GM21447 (cell line): ENCODE measurements at regions not wholly inside any gene's neighbourhood (a gene's known extent, or its start where the extent isn't known, plus 50 kb on each side); places are given as distances from the start of the nearest gene placed in this dataset.
"Not testable (repeated sequence)": the region's sequence is repeated elsewhere in the genome, so short reads cannot be mapped to it uniquely, and the experiment has no call there.

ENCODE experiments used
- ATAC-seq: cut with Tn5 transposase; IDR thresholded peaks from one replicate; pipeline ENCODE4 v1.9.1; 2021; ENCODE audit not compliant: unreplicated experiment

GRCh38 chr12:17695495-17695894 is 394.5 kb downstream of the RERGL start:
- no peak for ATAC-seq

GRCh38 chr12:17691369-17691768 is 398.6 kb downstream of the RERGL start:
- ATAC-seq: no peak

- no peak for ATAC-seq
Observed at GRCh38 chr12:17680220-17680619, 409.8 kb downstream of the RERGL start.

GRCh38 chr12:17666641-17667324 is 423.2 kb downstream of the RERGL start:
- ATAC-seq: no peak

- ATAC-seq: no peak
Observed at GRCh38 chr12:17665839-17666238, 424.2 kb downstream of the RERGL start.

GRCh38 chr12:17661250-17661649 is 428.7 kb downstream of the RERGL start:
- ATAC-seq: no peak

- ATAC-seq: no peak
Observed at GRCh38 chr12:17652436-17652835, 437.6 kb downstream of the RERGL start.

GRCh38 chr12:17642340-17642650 is 447.7 kb downstream of the RERGL start:
- no peak for ATAC-seq

- no peak for ATAC-seq
Observed at GRCh38 chr12:17640615-17641014, 449.4 kb downstream of the RERGL start.

- no peak for ATAC-seq
Observed at GRCh38 chr12:17618831-17619230, 471.2 kb downstream of the RERGL start.

DNA sequence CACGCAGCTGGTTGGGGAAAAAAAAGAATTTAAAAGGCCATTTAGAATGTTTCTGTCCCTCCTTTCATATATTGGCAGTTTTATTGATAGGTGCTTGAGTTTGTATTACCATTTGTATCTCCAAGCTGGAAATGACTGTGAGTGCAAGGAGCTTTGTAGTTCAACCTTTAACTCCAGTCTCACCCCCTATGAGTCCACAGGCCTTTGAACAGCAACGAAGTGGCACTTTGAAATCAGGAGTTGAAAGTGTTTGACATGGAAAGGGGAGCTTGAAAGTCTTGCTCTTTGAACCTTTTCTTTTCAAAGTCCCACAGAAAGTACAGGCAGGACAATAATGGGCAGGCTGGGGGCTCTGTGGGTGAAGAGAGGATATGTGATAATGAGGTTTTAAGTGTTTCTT is 480.3 kb downstream of the RERGL start:
- ATAC-seq: no peak

DNA sequence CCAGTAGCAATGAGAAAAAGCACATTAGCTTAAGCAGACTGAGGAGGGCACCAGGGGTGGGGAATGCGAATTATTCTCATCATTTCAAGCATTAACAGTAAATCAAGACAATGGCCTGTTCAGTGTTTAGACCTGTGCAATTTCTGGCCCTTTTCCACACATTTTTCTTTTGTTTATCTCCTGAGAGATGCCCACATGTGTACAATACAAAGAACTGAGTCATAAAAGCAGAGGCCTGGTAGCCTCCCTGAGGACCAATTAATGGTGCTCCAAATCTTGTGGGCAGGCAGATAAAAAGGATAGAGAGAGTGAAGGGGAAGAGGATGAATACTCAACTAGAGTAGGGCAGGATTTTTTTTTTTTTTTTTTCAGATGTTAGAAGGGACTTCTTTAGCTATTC is 480.8 kb downstream of the RERGL start:
- no peak for ATAC-seq

DNA sequence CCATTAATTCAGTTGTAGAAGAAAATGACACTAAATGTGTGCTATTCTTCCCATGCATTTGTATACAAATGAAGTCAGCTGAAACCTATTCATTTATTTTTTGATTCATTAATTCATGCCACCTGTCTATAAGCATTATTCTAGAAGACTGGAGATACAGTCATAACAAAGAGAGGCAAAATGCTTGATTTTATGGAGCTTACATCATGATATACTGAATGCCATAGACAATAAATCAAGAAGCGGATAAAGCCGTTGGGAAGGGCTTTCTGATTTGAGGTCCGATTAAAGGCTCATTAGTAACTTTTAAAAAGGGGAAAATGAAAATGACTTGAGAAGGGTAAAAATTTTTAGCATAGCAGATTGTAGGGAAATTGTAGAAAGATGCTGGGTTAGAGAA is 494.9 kb downstream of the RERGL start:
- no peak for ATAC-seq

DNA sequence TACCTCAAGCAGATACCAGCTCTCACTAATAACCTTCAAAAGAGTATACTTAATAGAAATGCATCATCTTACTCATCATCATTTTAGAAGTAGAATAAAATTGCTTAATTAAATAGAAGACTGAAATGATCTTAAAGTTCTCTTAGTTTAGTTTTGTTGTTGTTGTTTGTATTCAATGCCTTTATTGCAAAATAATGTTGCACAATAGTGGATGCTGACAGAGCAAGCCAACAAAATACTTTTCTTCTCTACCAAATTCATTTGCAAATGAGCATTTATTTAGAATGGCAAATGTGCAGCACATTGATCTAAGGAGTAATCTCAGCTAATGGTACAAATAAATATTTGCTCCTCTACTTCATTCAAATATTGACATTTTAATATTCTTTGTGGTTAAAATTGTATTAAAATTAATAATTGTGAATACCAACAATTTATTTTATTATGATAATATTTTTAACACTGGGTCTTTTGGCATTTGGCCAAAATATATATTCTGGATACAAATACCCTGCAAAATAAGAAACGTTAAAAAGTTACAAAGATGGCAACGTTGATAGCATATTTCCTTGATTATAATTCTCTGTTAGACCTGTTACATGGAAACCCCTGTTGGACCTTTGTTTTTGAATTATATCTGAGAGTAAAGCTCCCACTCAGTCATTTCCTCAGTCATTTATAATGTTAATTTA is 496.1 kb downstream of the RERGL start:
- no peak for ATAC-seq

DNA sequence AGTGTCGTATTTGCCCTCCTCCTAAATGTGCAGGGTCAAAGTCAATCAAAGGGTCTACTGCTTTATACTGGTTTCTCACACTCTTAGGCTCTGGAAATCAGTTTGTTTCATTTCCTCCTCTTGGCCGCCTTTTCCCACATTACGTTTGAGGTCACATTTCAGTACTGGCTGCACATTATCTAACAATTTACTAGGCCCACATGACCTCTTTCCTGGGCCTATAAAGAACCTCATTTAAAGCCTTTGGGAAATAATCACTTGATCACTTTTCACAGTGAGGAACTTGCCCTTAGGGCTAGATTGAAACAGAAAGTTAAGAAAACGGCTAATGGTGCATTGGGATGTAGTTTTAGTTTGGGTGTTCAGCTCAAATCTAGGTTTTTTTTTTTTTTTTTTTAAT is 497.5 kb downstream of the RERGL start:
- no peak for ATAC-seq

- ATAC-seq: no peak
Observed at GRCh38 chr12:17591005-17591681, 498.9 kb downstream of the RERGL start.

GRCh38 chr12:17588968-17589367 is 501.0 kb downstream of the RERGL start:
- no peak for ATAC-seq

DNA sequence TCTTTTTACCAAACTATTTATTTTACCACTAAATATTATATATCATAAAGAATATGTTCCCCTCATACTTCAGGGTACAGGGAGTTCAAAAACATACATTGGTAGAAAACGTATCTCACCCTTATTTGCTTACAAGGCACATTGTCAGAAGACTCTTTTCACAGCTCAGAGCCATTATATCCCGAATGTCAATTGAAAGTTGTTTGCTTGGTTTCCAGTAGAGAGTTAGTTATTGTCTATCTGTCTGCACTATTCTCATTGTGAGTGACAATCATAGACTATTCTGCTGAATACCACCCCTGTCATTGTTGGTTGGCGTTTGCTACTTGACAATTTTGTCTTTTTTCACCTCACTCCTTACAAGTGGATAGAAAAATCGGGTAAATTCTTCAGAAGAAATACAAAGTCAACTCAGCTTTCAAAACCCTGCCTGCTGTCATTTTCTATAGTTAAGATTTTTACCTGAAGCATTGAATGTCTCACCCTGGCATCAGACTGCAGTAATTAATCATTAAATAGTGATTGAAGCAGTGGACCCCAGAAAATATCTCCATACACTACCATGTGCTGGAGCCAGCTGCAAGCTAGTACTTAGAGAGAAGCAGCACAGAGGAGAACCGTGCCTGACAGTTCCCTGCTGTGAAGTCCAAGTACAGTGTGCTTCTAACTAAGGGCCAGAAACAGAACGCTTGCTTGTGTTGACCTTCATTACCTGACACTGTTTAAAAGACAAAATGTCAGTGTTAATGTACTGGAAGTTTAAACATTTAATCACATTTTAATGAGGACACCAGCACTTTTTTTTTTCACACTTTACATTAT is 510.6 kb downstream of the RERGL start:
- ATAC-seq: no peak

DNA sequence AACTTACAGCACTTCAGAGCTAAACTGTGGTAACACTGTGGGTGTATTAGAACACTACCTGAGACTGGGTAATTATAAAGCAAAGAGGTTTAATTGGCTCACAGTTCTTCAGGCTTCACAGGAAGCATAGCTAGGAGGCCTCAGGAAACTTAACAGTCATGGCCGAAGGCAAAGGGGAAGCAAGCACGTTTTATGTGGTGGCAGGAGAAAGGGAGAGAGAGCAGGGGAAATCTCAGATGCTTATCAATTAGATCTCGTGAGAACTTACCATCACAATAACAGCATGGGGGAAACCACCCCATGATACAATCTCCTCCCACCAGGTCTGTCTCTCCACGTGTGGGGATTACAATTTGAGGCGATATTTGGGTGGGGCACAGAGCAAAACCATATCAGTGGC is 512.6 kb downstream of the RERGL start:
- ATAC-seq: no peak

DNA sequence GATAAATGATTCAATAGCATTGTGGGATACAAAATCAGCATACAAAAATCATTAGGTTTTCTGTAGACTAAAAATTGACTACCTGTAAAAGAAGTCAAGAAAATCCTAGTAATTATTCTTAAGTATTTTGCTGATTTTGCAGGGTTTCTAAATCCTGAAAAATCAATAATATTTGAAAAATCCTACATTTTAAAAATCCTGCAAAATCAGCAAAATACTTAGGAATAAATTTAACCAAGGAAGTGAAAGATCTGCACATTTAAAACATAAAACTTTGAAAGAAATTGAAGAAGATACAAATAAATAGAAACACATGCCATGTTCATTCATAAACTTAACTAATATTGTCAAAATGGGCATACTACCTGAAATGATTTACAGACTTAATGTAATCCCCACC is 517.7 kb downstream of the RERGL start:
- no peak for ATAC-seq

GRCh38 chr12:17571047-17571446 is 518.9 kb downstream of the RERGL start:
- ATAC-seq: no peak

DNA sequence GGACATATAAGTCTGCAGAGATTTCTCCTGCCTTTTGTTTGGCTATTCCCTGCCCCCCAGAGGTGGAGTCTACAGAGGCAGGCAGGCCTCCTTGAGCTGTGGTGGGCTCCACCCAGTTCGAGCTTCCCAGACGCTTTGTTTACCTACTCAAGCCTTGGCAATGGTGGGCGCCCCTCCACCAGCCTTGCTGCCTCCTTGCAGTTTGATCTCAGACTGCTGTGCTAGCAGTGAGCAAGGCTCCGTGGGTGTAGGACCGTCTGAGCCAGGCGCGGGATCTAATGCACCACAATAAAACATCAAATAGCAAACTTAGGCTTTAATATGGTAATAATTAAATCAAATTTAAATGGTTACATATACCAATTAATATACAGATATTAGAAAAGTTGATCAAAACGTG is 525.4 kb downstream of the RERGL start:
- ATAC-seq: not testable (repeated sequence)
